ENCODE measurements at regions not wholly inside any gene's neighbourhood (a gene's known extent, or its start where the extent isn't known, plus 50 kb on each side); places are given as distances from the start of the nearest gene placed in this dataset.

DNA sequence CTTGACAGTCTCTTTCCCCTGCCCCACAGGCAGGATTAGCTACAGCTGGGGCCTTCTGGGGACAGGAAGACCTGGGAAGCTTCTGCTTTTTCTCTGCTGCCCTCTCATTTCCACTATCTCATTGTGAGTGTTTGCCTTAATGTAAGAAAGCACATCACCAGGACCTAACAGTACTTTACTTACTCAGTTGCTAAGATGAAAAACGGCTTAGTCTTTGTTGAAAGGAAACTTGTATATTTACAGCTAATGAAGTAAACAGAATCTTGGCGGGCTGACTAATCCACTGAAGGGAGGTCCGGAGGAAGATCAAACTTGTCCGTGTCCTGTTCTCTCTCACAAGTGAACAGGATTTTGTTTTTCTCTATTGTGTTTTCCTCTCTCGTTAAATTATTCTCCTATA lies 128.6 kb downstream of the SOD2 start:
- TF ChIP-seq, protein P1, sequence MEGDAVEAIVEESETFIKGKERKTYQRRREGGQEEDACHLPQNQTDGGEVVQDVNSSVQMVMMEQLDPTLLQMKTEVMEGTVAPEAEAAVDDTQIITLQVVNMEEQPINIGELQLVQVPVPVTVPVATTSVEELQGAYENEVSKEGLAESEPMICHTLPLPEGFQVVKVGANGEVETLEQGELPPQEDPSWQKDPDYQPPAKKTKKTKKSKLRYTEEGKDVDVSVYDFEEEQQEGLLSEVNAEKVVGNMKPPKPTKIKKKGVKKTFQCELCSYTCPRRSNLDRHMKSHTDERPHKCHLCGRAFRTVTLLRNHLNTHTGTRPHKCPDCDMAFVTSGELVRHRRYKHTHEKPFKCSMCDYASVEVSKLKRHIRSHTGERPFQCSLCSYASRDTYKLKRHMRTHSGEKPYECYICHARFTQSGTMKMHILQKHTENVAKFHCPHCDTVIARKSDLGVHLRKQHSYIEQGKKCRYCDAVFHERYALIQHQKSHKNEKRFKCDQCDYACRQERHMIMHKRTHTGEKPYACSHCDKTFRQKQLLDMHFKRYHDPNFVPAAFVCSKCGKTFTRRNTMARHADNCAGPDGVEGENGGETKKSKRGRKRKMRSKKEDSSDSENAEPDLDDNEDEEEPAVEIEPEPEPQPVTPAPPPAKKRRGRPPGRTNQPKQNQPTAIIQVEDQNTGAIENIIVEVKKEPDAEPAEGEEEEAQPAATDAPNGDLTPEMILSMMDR (IDR thresholded peaks at IDR 0.05): no peak
- no peak for TF ChIP-seq POLR2A (IDR thresholded peaks at IDR 0.05)

All from upper lobe of left lung (tissue), 4 donors.